Progenitor cell of endocrine pancreas (in vitro differentiated cells): ENCODE measurements at regions not wholly inside any gene's neighbourhood (a gene's known extent, or its start where the extent isn't known, plus 50 kb on each side); places are given as distances from the start of the nearest gene placed in this dataset.
"Not testable (repeated sequence)": the region's sequence is repeated elsewhere in the genome, so short reads cannot be mapped to it uniquely, and the experiment has no call there.

ENCODE experiments used
- DNase-seq: peaks from one replicate; pipeline ENCODE4 v3.0.0; 2021; ENCODE audit warnings: low spot score; ENCODE audit not compliant: unreplicated experiment
- H3K27ac Mint-ChIP-seq: 2 replicates; pipeline ENCODE4 v1.8.0; 2021; ENCODE audit warnings: mild to moderate bottlenecking, moderate library complexity, mixed read lengths
- H3K27me3 Mint-ChIP-seq: 2 replicates; pipeline ENCODE4 v1.8.0; 2021; ENCODE audit warnings: mixed read lengths
- H3K36me3 Mint-ChIP-seq: 2 replicates; pipeline ENCODE4 v1.8.0; 2022; ENCODE audit warnings: mixed read lengths; ENCODE audit not compliant: insufficient read depth
- H3K4me1 Mint-ChIP-seq: 2 replicates; pipeline ENCODE4 v1.8.0; 2021; ENCODE audit warnings: low read depth, mixed read lengths
- H3K4me3 Mint-ChIP-seq: 2 replicates; pipeline ENCODE4 v1.8.0; 2021; ENCODE audit warnings: low read depth, mild to moderate bottlenecking, moderate library complexity, mixed read lengths
- H3K9me3 Mint-ChIP-seq: 2 replicates; pipeline ENCODE4 v1.8.0; 2021; ENCODE audit warnings: low read depth, mixed read lengths
- CTCF ChIP-seq: fragments of 200-600 bp; sonication (generic); IDR thresholded peaks from one replicate; pipeline ENCODE4 v1.5.0; 2021; ENCODE audit warnings: antibody characterized with exemption, mild to moderate bottlenecking; ENCODE audit not compliant: unreplicated experiment

GRCh38 chr5:97508864-97509263 lies 325.8 kb upstream of the RIOK2 start:
- Mint-ChIP-seq H3K27me3 (no peaks in the 10 kb centered on the region), H3K4me3 (no peak overlapping the region), H3K9me3 (no peaks in the 10 kb centered on the region), H3K4me1 (no peaks in the 10 kb centered on the region), H3K27ac (no peak overlapping the region), H3K36me3 (no peaks in the 10 kb centered on the region)
- TF ChIP-seq CTCF: no peak
- no peak for DNase-seq

- H3K4me3 Mint-ChIP-seq, H3K4me1 Mint-ChIP-seq, H3K27me3 Mint-ChIP-seq, H3K27ac Mint-ChIP-seq, H3K9me3 Mint-ChIP-seq, DNase-seq, H3K36me3 Mint-ChIP-seq: not testable (repeated sequence)
Observed at GRCh38 chr5:97519565-97519964, 336.5 kb upstream of the RIOK2 start.

GRCh38 chr5:97523336-97523735 lies 340.3 kb upstream of the RIOK2 start:
- not testable (repeated sequence) for H3K27ac Mint-ChIP-seq, H3K27me3 Mint-ChIP-seq, H3K9me3 Mint-ChIP-seq

GRCh38 chr5:97525780-97526179 lies 342.7 kb upstream of the RIOK2 start:
- no peak for DNase-seq
- Mint-ChIP-seq H3K27me3 (peaks cover 5% of the 10 kb centered on the region), H3K4me3 (no peak overlapping the region), H3K4me1 (no peaks in the 10 kb centered on the region), H3K36me3 (no peaks in the 10 kb centered on the region), H3K27ac (no peak overlapping the region), H3K9me3 (no peaks in the 10 kb centered on the region)
- no peak for TF ChIP-seq CTCF

More at GRCh38 chr5:97523336-97523735, 340.3 kb upstream of the RIOK2 start:
- not testable (repeated sequence) for H3K36me3 Mint-ChIP-seq, DNase-seq, H3K4me3 Mint-ChIP-seq, H3K4me1 Mint-ChIP-seq

- peaks cover 7% of the 10 kb centered on the region for H3K4me1 Mint-ChIP-seq
- TF ChIP-seq CTCF: no peak
- H3K9me3 Mint-ChIP-seq: no peaks in the 10 kb centered on the region
- no peaks in the 10 kb centered on the region for H3K36me3 Mint-ChIP-seq
- H3K27me3 Mint-ChIP-seq: peaks cover 9% of the 10 kb centered on the region
- no peak overlapping the region for H3K4me3 Mint-ChIP-seq
- no peak overlapping the region for H3K27ac Mint-ChIP-seq
- DNase-seq: no peak
Observed at GRCh38 chr5:97528941-97529340, 345.9 kb upstream of the RIOK2 start.

- H3K4me1 Mint-ChIP-seq: peaks cover 9% of the 10 kb centered on the region
- no peaks in the 10 kb centered on the region for H3K9me3 Mint-ChIP-seq
- no peaks in the 10 kb centered on the region for H3K36me3 Mint-ChIP-seq
- H3K27ac Mint-ChIP-seq: no peak overlapping the region
- no peak for TF ChIP-seq CTCF
- DNase-seq: no peak
- H3K4me3 Mint-ChIP-seq: no peak overlapping the region
- peaks cover 9% of the 10 kb centered on the region for H3K27me3 Mint-ChIP-seq
Observed at GRCh38 chr5:97529354-97529985, 346.4 kb upstream of the RIOK2 start.
